GM23338 (cell line): ENCODE measurements at regions not wholly inside any gene's neighbourhood (a gene's known extent, or its start where the extent isn't known, plus 50 kb on each side); places are given as distances from the start of the nearest gene placed in this dataset.

ENCODE experiments used
- CREB1 ChIP-seq: fragments of 250-450 bp; sonication (Bioruptor Pico); IDR thresholded peaks from 2 replicates; pipeline ENCODE4 v1.5.0; 2020; ENCODE audit warnings: low read depth, mild to moderate bottlenecking, moderate library complexity
- CTCF ChIP-seq, 2 experiments: fragments of 200-600 bp in 1 of 2; sonication (generic) in 1 of 2; conservative IDR thresholded peaks; 2 replicates each; pipeline versions ENCODE4 v1.5.1 to v1.6.1; 2016 to 2017; ENCODE audit warnings: antibody characterized with exemption in 2 of 2, low read depth in 2 of 2, mild to moderate bottlenecking in 2 of 2, moderate library complexity in 1 of 2
- EZH2 ChIP-seq: fragments of 200-600 bp; sonication (generic); IDR thresholded peaks from one replicate; pipeline ENCODE4 v1.8.0; 2017; ENCODE audit warnings: antibody characterized with exemption, mild to moderate bottlenecking, low read depth; ENCODE audit not compliant: unreplicated experiment
- EZH2phosphoT487 ChIP-seq: fragments of 200-600 bp; sonication (generic); IDR thresholded peaks from one replicate; pipeline ENCODE4 v1.8.1; 2018; ENCODE audit warnings: antibody characterized with exemption; ENCODE audit not compliant: unreplicated experiment
- POLR2AphosphoS5 ChIP-seq: IDR thresholded peaks from 2 replicates; pipeline ENCODE4 v1.6.1; 2016; ENCODE audit warnings: antibody characterized with exemption, low read depth
- REST ChIP-seq: IDR thresholded peaks from one replicate; pipeline ENCODE4 v1.6.1; 2018; ENCODE audit warnings: antibody characterized with exemption; ENCODE audit not compliant: unreplicated experiment
- ZNF331 ChIP-seq: fragments of 250-450 bp; sonication (Bioruptor Pico); IDR thresholded peaks from 2 replicates; pipeline ENCODE4 v1.5.0; 2020; ENCODE audit warnings: low read depth, mild to moderate bottlenecking, moderate library complexity
- TF ChIP-seq, protein P1 (sequence below): IDR thresholded peaks from 2 replicates; pipeline ENCODE4 v1.6.1; 2016; ENCODE audit warnings: antibody characterized with exemption

- TF ChIP-seq CTCF (conservative IDR thresholded peaks at IDR 0.05; ENCODE audit: low read depth in 2 of 2) = no peak
- no peak for TF ChIP-seq REST
- no peak for TF ChIP-seq POLR2AphosphoS5
- TF ChIP-seq EZH2phosphoT487 = no peak
- no peak for TF ChIP-seq EZH2
- TF ChIP-seq ZNF331 = no peak
- TF ChIP-seq, protein P1, sequence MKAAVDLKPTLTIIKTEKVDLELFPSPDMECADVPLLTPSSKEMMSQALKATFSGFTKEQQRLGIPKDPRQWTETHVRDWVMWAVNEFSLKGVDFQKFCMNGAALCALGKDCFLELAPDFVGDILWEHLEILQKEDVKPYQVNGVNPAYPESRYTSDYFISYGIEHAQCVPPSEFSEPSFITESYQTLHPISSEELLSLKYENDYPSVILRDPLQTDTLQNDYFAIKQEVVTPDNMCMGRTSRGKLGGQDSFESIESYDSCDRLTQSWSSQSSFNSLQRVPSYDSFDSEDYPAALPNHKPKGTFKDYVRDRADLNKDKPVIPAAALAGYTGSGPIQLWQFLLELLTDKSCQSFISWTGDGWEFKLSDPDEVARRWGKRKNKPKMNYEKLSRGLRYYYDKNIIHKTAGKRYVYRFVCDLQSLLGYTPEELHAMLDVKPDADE = no peak
- TF ChIP-seq CREB1 (CRISPR knock-in tag) = no peak
Observed at GRCh38 chr4:119715490-119716445, 87.2 kb upstream of the PDE5A start.
